Tibial nerve (tissue), 4 donors: ENCODE measurements at regions not wholly inside any gene's neighbourhood (a gene's known extent, or its start where the extent isn't known, plus 50 kb on each side); places are given as distances from the start of the nearest gene placed in this dataset.

Experiments used
- DNase-seq, 2 donors: peaks; one replicate each; pipeline ENCODE4 v3.0.0-alpha.2; 2019; ENCODE audit warnings: low spot score in 2 of 2
- H3K27ac ChIP-seq, 4 donors: fragments of 200-600 bp; sonication (generic) in 3 of 4; one replicate each; pipeline ENCODE4 v1.5.1; 2017 to 2019; ENCODE audit warnings: mild to moderate bottlenecking in 1 of 4
- H3K27me3 ChIP-seq, 2 donors: fragments of 200-600 bp; sonication (generic) in 1 of 2; one replicate each; pipeline versions ENCODE4 v1.5.1 to v1.6.0; 2017 to 2019
- H3K36me3 ChIP-seq, 3 donors: fragments of 200-600 bp; sonication (generic); one replicate each; pipeline ENCODE4 v1.5.1; 2018 to 2019
- H3K4me1 ChIP-seq, 4 donors: fragments of 200-600 bp; sonication (generic) in 3 of 4; one replicate each; pipeline ENCODE4 v1.5.1; 2017 to 2019
- H3K4me3 ChIP-seq, 4 donors: fragments of 200-600 bp; sonication (generic) in 3 of 4; one replicate each; pipeline ENCODE4 v1.5.1; 2017 to 2019; ENCODE audit warnings: mild to moderate bottlenecking in 1 of 4, moderate library complexity in 1 of 4
- H3K9me3 ChIP-seq, 4 donors: fragments of 200-600 bp; sonication (generic) in 3 of 4; one replicate each; pipeline ENCODE4 v1.5.1; 2017 to 2019
- EP300 ChIP-seq, 2 donors: sonication (generic); formaldehyde crosslinking; IDR thresholded peaks; one replicate each; pipeline ENCODE4 v1.6.1; 2017; ENCODE audit warnings: antibody characterized with exemption in 2 of 2, mild to moderate bottlenecking in 1 of 2
- POLR2A ChIP-seq, 2 donors: fragments of 450-650 bp; IDR thresholded peaks; one replicate each; pipeline ENCODE4 v1.6.1; 2017; ENCODE audit warnings: antibody characterized with exemption in 2 of 2, mild to moderate bottlenecking in 2 of 2, moderate library complexity in 2 of 2
- WGBS, 2 donors: methylation state at CpG; one replicate each; pipeline ENCODE4 v1.1.5; 2018; 5-methylcytosine and 5-hydroxymethylcytosine counted together
- TF ChIP-seq, protein P1 (sequence below), 5 experiments: fragments of 200-600 bp in 3 of 5; fragments of 450-650 bp in 2 of 5; sonication (generic) in 3 of 5; IDR thresholded peaks; one replicate each; pipeline ENCODE4 v1.5.1; 2016 to 2019; ENCODE audit warnings: antibody characterized with exemption in 5 of 5, mild to moderate bottlenecking in 3 of 5, moderate library complexity in 2 of 5

DNA sequence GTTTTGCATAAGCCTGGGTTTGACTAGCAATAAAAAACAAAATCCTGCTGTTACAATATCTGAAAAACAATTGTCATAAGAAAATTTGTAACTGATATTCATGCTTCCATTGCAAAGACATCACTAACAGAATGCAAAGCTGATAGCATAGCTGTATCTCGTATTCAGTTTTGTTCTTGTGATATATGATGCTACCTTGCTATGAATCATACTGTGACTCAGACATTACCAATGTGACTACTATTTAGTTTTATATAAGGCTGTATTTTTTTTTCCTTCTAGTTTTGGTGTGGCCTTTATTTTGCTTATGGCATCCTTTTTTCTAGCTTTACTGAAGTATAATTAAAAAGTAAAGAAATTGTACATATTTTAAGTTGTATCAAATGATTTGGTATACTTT, 1381.8 kb downstream of the MRPL39 start:
- H3K9me3 ChIP-seq, result peaks cover 0 to 11% (median 3%) of the 10 kb centered on the region in 4 donors

DNA sequence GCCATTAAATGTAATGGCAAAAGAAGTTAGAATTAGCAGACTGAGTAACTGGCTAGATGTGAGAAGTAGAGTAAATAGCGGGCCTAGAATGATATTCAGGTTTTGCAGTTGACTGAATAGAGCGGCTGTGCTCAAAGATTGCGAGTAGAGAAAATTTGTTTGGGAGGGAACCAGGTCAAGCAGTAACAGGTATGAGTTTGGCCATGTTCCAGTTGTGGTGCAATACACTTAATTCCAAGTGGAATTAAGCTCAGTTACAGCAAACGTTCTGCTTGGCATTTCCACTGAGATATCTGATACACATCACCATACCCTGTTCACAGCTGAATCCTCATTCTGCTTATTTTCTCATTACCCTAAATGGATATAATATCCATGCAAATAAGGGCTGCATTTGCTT, 1382.9 kb downstream of the MRPL39 start:
- no peak overlapping the region for H3K4me3 ChIP-seq
- no peak overlapping the region for H3K27ac ChIP-seq
- H3K9me3 ChIP-seq, result peaks cover 0 to 11% (median 3%) of the 10 kb centered on the region in 4 donors
- H3K27me3 ChIP-seq, result no peaks in the 10 kb centered on the region
- no peak for DNase-seq
- no peaks in the 10 kb centered on the region for H3K36me3 ChIP-seq
- WGBS, 2 donors, result 82 to 86% methylated on average over 4 of the region's 4 CpGs
- TF ChIP-seq, protein P1, sequence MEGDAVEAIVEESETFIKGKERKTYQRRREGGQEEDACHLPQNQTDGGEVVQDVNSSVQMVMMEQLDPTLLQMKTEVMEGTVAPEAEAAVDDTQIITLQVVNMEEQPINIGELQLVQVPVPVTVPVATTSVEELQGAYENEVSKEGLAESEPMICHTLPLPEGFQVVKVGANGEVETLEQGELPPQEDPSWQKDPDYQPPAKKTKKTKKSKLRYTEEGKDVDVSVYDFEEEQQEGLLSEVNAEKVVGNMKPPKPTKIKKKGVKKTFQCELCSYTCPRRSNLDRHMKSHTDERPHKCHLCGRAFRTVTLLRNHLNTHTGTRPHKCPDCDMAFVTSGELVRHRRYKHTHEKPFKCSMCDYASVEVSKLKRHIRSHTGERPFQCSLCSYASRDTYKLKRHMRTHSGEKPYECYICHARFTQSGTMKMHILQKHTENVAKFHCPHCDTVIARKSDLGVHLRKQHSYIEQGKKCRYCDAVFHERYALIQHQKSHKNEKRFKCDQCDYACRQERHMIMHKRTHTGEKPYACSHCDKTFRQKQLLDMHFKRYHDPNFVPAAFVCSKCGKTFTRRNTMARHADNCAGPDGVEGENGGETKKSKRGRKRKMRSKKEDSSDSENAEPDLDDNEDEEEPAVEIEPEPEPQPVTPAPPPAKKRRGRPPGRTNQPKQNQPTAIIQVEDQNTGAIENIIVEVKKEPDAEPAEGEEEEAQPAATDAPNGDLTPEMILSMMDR (IDR thresholded peaks at IDR 0.05), result no peak
- no peak for TF ChIP-seq POLR2A (IDR thresholded peaks at IDR 0.05)
- no peak for TF ChIP-seq EP300 (IDR thresholded peaks at IDR 0.05)
- H3K4me1 ChIP-seq, result no peaks in the 10 kb centered on the region

More for the DNA sequence above, 1381.8 kb downstream of the MRPL39 start:
- no peak overlapping the region for H3K4me3 ChIP-seq
- WGBS, 2 donors, result 76 to 88% methylated on average over 1 of the region's 1 CpG
- no peaks in the 10 kb centered on the region for H3K36me3 ChIP-seq
- TF ChIP-seq, protein P1 (IDR thresholded peaks at IDR 0.05), result no peak
- TF ChIP-seq POLR2A (IDR thresholded peaks at IDR 0.05), result no peak
- TF ChIP-seq EP300 (IDR thresholded peaks at IDR 0.05), result no peak
- DNase-seq, result no peak
- H3K4me1 ChIP-seq, result no peaks in the 10 kb centered on the region
- H3K27me3 ChIP-seq, result no peaks in the 10 kb centered on the region
- no peak overlapping the region for H3K27ac ChIP-seq

DNA sequence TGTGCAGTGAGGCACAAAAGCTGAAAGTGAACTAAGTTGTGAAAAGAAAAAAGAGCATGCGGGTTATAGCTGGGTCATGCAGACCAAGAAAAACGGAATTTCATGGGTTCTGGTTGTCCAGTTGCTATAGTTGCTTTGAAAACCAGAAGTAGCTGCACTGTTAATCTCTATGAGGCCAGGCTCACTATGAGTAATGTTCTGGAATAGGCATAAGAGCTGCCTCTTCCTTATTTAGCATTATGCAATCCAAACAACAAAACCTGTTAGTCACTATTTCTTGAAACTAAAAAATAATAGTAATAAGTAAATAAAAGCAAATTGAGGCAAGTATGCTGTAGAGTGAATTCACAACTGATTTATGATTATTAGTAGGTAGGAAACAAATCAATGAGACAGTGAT, 1383.7 kb downstream of the MRPL39 start:
- Histone ChIP-seq H3K9me3 (peaks cover 0 to 11% (median 3%) of the 10 kb centered on the region in 4 donors), H3K36me3 (no peaks in the 10 kb centered on the region), H3K27me3 (no peaks in the 10 kb centered on the region), H3K4me3 (no peak overlapping the region), H3K27ac (no peak overlapping the region), H3K4me1 (no peaks in the 10 kb centered on the region)
- no peak for DNase-seq
- no peak for TF ChIP-seq POLR2A (IDR thresholded peaks at IDR 0.05)
- no peak for TF ChIP-seq EP300 (IDR thresholded peaks at IDR 0.05)
- TF ChIP-seq, protein P1 (IDR thresholded peaks at IDR 0.05), result no peak
- 68 to 71% methylated on average over 2 of the region's 2 CpGs for WGBS, 2 donors

DNA sequence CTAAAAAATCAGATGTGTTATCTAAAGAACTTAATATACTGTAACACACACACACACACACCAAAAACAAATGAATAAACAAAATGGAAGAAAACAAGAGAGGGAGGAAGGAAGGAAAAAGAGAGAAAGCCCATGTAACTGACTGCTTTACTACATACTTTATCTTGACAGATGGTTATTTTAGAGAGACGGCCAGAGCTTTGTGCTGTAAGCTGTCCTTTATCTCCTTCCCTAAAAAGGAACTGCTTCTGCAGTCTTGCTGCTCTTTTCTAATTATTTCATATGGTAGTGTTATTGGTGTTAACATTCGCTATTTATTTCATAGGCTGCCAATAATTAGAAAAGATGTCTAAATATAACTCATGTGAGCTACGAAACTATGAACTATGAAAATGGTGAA, 1384.6 kb downstream of the MRPL39 start:
- Histone ChIP-seq H3K4me1 (no peaks in the 10 kb centered on the region), H3K27ac (no peak overlapping the region), H3K4me3 (no peak overlapping the region), H3K9me3 (peaks cover 0 to 8% (median 3%) of the 10 kb centered on the region in 4 donors), H3K27me3 (no peaks in the 10 kb centered on the region), H3K36me3 (no peaks in the 10 kb centered on the region)
- 75 to 79% methylated on average over 3 of the region's 3 CpGs for WGBS, 2 donors
- no peak for DNase-seq
- TF ChIP-seq EP300 (IDR thresholded peaks at IDR 0.05), result no peak
- TF ChIP-seq POLR2A (IDR thresholded peaks at IDR 0.05), result no peak
- TF ChIP-seq, protein P1 (IDR thresholded peaks at IDR 0.05), result no peak

DNA sequence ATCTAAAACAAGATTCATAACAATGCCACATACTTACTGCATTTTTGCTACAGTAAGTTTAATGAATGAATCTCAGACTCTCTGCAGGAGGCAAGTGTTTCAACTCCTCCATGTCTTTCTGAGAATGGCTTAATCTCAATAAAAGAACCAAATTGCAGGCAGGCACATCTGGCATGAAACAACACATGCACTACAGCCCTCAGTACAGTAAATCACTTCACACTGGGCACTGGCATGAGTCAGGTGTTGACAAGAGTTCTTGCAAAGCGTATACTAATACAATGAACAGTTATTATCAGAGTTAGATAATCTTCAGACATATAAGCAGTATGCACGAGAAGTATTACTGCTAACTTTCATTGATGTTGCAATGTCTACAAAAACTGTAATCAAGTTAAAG, 1386.8 kb downstream of the MRPL39 start:
- Histone ChIP-seq H3K27me3 (no peaks in the 10 kb centered on the region), H3K4me3 (no peak overlapping the region), H3K27ac (no peak overlapping the region), H3K36me3 (no peaks in the 10 kb centered on the region), H3K9me3 (no peaks in the 10 kb centered on the region), H3K4me1 (no peaks in the 10 kb centered on the region)
- no peak for DNase-seq
- TF ChIP-seq, protein P1 (IDR thresholded peaks at IDR 0.05), result no peak
- no peak for TF ChIP-seq EP300 (IDR thresholded peaks at IDR 0.05)
- 54 to 61% methylated on average over 2 of the region's 2 CpGs for whole genome bisulfite sequencing, 2 donors
